ENCODE measurements at regions not wholly inside any gene's neighbourhood (a gene's known extent, or its start where the extent isn't known, plus 50 kb on each side); places are given as distances from the start of the nearest gene placed in this dataset.
"Not testable (repeated sequence)": the region's sequence is repeated elsewhere in the genome, so short reads cannot be mapped to it uniquely, and the experiment has no call there.

GRCh38 chr12:60801166-60801565, 1205.3 kb downstream of the SLC16A7 start:
- not testable (repeated sequence) for DNase-seq (ENCODE audit: low read depth in 1 of 2, low spot score in 1 of 2); H3K27ac ChIP-seq (replicated peaks); H3K27me3 ChIP-seq (ENCODE audit: insufficient read depth, poor library complexity, severe bottlenecking); H3K4me3 ChIP-seq (replicated peaks; ENCODE audit: insufficient read depth, low read length)

- H3K27me3 ChIP-seq (ENCODE audit: insufficient read depth, poor library complexity, severe bottlenecking): no peaks in the 10 kb centered on the region
- no peak overlapping the region for H3K27ac ChIP-seq (replicated peaks)
- no peak overlapping the region for H3K4me3 ChIP-seq (replicated peaks; ENCODE audit: insufficient read depth, low read length)
- no peak for DNase-seq (ENCODE audit: low read depth in 1 of 2, low spot score in 1 of 2)
- TF ChIP-seq CTCF (IDR thresholded peaks at IDR 0.05; ENCODE audit: insufficient read depth, low read length) (no peak), GABPA (IDR thresholded peaks at IDR 0.05; ENCODE audit: low read depth) (no peak), SPI1 (IDR thresholded peaks at IDR 0.05; ENCODE audit: borderline replicate concordance, low read depth) (no peak), POLR2AphosphoS5 (IDR thresholded peaks at IDR 0.05; ENCODE audit: low read depth) (no peak), REST (IDR thresholded peaks at IDR 0.05; ENCODE audit: insufficient replicate concordance, low read depth) (no peak)
Observed at GRCh38 chr12:60803147-60803546, 1207.3 kb downstream of the SLC16A7 start.

GRCh38 chr12:60805364-60805763, 1209.5 kb downstream of the SLC16A7 start:
- H3K4me3 ChIP-seq (replicated peaks; ENCODE audit: insufficient read depth, low read length): no peak overlapping the region
- DNase-seq (ENCODE audit: low read depth in 1 of 2, low spot score in 1 of 2): no peak
- H3K27me3 ChIP-seq (ENCODE audit: insufficient read depth, poor library complexity, severe bottlenecking): no peaks in the 10 kb centered on the region
- TF ChIP-seq GABPA (IDR thresholded peaks at IDR 0.05; ENCODE audit: low read depth) (no peak), REST (IDR thresholded peaks at IDR 0.05; ENCODE audit: insufficient replicate concordance, low read depth) (no peak), SPI1 (IDR thresholded peaks at IDR 0.05; ENCODE audit: borderline replicate concordance, low read depth) (no peak), POLR2AphosphoS5 (IDR thresholded peaks at IDR 0.05; ENCODE audit: low read depth) (no peak), CTCF (IDR thresholded peaks at IDR 0.05; ENCODE audit: insufficient read depth, low read length) (no peak)
- no peak overlapping the region for H3K27ac ChIP-seq (replicated peaks)

GRCh38 chr12:60819794-60820193, 1224.0 kb downstream of the SLC16A7 start:
- Histone ChIP-seq H3K27me3 (ENCODE audit: insufficient read depth, poor library complexity, severe bottlenecking) (no peaks in the 10 kb centered on the region), H3K4me3 (replicated peaks; ENCODE audit: insufficient read depth, low read length) (no peak overlapping the region), H3K27ac (replicated peaks) (no peak overlapping the region)
- TF ChIP-seq CTCF (IDR thresholded peaks at IDR 0.05; ENCODE audit: insufficient read depth, low read length) (no peak), REST (IDR thresholded peaks at IDR 0.05; ENCODE audit: insufficient replicate concordance, low read depth) (no peak), SPI1 (IDR thresholded peaks at IDR 0.05; ENCODE audit: borderline replicate concordance, low read depth) (no peak), GABPA (IDR thresholded peaks at IDR 0.05; ENCODE audit: low read depth) (no peak), POLR2AphosphoS5 (IDR thresholded peaks at IDR 0.05; ENCODE audit: low read depth) (no peak)
- DNase-seq (ENCODE audit: low read depth in 1 of 2, low spot score in 1 of 2): no peak
